ENCODE measurements at regions not wholly inside any gene's neighbourhood (a gene's known extent, or its start where the extent isn't known, plus 50 kb on each side); places are given as distances from the start of the nearest gene placed in this dataset.

DNA sequence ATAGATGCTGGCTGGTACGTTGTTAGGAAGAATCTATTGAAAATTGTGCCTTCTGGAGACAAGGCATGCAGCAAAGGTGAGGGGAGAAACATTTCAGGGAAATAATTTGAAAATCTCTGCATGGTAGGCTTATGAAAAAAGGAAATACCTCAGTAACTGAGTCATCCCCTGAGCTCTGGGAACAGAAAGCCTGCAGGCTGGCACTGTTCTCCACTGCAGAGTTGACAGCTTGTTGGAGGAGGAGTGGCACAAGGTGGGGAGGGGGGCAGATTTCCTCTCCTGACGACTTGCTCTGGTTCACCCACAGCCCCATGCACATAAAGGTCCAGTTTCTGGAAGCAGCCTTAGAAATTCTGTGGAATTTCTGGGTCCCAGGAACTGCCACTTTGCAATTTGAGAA is 179.4 kb downstream of the ABHD5 start:
- no peak overlapping the region for H3K4me3 ChIP-seq (ENCODE audit: low read depth, low read length)
- TF ChIP-seq, protein P1, sequence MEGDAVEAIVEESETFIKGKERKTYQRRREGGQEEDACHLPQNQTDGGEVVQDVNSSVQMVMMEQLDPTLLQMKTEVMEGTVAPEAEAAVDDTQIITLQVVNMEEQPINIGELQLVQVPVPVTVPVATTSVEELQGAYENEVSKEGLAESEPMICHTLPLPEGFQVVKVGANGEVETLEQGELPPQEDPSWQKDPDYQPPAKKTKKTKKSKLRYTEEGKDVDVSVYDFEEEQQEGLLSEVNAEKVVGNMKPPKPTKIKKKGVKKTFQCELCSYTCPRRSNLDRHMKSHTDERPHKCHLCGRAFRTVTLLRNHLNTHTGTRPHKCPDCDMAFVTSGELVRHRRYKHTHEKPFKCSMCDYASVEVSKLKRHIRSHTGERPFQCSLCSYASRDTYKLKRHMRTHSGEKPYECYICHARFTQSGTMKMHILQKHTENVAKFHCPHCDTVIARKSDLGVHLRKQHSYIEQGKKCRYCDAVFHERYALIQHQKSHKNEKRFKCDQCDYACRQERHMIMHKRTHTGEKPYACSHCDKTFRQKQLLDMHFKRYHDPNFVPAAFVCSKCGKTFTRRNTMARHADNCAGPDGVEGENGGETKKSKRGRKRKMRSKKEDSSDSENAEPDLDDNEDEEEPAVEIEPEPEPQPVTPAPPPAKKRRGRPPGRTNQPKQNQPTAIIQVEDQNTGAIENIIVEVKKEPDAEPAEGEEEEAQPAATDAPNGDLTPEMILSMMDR (IDR thresholded peaks at IDR 0.05; ENCODE audit: insufficient read depth, low read depth, low read length): no peak
- DNase-seq (ENCODE audit: low read depth): peak; percentile 43

DNA sequence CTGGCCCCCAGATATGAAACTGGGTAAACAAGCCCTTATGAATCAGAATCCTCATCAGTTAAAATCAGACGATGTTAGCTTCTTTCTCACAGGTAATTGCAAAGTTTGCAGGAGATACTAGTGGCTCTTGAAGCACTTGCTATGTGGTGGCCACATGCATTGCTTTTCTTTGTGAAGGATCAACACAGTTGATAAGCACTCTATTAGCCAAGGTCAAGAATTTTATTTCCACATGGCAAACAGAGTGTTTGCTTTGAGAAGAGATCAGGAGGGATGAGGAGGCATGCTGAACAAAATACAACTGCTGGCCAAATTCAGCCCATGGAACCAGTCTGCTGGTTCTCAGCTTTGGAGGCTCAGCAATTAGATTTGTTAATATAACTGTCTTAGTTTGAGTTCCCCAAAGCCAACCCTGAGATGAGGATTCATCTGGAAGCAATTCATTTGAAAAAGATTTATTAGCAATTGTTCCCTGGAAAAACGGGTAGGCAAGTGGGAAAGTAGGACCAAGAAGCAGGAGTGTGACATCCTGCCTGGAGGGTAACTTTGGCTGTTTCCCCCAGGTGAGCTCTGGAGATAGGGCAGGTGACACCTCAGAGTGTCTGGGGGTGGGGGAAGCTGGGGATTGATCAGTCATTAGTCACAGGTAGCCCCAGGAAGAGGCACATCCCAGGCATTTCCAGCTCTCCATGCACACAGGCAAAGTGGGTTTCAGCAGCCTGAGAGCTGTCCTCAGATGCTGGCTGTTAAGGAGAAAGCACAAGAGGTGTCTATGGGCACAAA is 180.3 kb downstream of the ABHD5 start:
- no peak for DNase-seq (ENCODE audit: low read depth)
- no peak overlapping the region for H3K4me3 ChIP-seq (ENCODE audit: low read depth, low read length)
- TF ChIP-seq, protein P1 (IDR thresholded peaks at IDR 0.05; ENCODE audit: insufficient read depth, low read depth, low read length): no peak

DNA sequence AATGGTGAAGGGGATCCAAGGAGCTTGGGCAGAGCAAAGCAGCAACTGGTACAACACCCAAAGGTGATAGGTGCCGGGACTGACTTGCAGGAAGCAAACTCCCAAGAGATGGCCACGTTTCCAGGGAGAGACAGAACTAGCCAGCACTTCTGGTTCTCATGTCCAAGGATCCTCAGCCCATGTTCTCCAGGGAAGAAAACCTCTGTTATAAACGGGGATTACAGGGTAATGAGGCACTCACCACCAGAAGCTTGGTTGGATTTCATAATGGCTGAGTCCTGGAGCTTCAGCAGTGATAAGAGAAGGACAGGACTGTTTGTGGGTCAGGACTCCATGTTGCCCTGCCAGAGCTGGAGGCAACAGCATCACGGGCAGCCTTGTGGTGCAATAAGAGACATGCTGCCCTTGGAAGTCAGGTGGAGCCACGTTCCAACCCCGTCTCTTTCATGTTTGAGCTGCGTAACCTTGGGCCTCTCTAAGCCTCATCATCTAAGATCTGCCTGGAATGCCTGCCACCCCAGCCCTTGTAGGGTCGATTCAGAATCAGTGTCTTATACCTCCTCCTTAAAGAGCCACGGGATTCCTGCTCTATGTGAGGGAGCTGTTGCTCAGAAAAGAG is 181.0 kb downstream of the ABHD5 start:
- H3K4me3 ChIP-seq (ENCODE audit: low read depth, low read length): no peak overlapping the region
- peak; percentile 28 for DNase-seq (ENCODE audit: low read depth)
- TF ChIP-seq, protein P1 (IDR thresholded peaks at IDR 0.05; ENCODE audit: insufficient read depth, low read depth, low read length): no peak

DNA sequence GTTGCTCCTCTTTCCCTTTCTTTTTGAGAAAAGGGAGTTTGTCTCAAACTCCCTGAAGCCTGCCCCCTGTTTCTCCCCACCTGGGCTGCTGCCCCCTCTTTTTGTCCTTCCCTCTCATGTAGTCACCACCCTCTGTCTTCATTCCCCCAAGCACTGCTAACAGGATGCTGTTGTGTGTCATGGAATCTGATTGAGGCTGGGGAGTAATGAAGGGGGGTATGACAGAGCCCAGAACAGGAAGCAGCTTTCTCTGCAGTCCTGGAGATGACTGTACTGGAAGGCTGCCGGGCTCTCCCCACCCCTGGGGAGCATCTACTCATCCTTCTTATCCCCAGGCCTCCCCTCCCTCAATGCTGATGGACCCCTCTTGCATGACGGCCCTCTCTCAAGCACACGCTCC is 181.6 kb downstream of the ABHD5 start:
- peak; percentile 48 for DNase-seq (ENCODE audit: low read depth)
- TF ChIP-seq, protein P1 (IDR thresholded peaks at IDR 0.05; ENCODE audit: insufficient read depth, low read depth, low read length): no peak
- no peak overlapping the region for H3K4me3 ChIP-seq (ENCODE audit: low read depth, low read length)

DNA sequence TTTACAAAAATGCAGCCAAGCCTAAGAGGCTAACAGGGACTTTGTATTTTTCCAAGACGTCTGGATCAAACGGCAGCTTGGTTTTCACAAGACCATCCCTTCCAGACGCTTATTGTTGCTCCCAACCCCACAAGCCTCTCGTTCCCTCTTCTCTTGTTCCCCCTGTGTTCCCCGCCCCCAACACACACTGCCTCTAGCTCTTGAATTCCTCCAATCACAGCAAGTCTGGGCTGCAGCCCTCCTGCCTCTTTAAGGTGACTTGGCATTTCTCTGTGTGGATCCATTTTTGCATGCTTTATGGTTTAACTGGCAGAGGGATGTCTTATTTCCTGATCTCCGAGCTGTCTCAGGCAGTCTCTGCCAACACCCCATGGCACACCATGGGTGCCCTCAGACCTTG is 182.2 kb downstream of the ABHD5 start:
- TF ChIP-seq, protein P1 (IDR thresholded peaks at IDR 0.05; ENCODE audit: insufficient read depth, low read depth, low read length): no peak
- DNase-seq (ENCODE audit: low read depth): no peak
- H3K4me3 ChIP-seq (ENCODE audit: low read depth, low read length): no peak overlapping the region

DNA sequence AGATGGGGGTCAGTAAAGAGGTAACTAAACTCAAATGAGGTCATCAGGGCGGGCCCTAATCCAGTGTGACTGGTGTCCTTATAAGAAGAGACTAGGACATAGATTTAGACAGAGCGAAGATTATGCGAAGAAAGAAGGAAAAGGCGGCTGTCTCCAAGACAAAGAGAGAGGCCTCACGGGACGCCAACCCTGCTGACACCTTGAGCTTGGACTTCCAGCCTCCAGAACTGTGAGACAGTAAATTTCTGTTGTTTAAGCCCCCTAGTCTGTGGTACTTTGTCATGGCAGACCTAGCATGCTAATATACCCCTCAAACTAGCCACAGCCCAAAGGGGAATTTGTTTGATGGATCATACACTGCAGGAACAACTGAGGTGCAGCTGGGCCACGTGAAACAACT is 183.0 kb downstream of the ABHD5 start:
- no peak overlapping the region for H3K4me3 ChIP-seq (ENCODE audit: low read depth, low read length)

More for the DNA sequence above, 183.0 kb downstream of the ABHD5 start:
- TF ChIP-seq, protein P1 (IDR thresholded peaks at IDR 0.05; ENCODE audit: insufficient read depth, low read depth, low read length): no peak
- no peak for DNase-seq (ENCODE audit: low read depth)

Measured in fibroblast of villous mesenchyme (primary cell).